GM21737 (cell line): ENCODE measurements at regions not wholly inside any gene's neighbourhood (a gene's known extent, or its start where the extent isn't known, plus 50 kb on each side); places are given as distances from the start of the nearest gene placed in this dataset.
"Not testable (repeated sequence)": the region's sequence is repeated elsewhere in the genome, so short reads cannot be mapped to it uniquely, and the experiment has no call there.

Source experiments
- ATAC-seq: cut with Tn5 transposase; IDR thresholded peaks from one replicate; pipeline ENCODE4 v1.9.1; 2021; ENCODE audit warnings: mild to moderate bottlenecking, moderate library complexity; ENCODE audit not compliant: unreplicated experiment

- ATAC-seq: no peak
These were observed 134.5 kb upstream of the AADACL2 start for GRCh38 chr3:151599103-151599672.

- ATAC-seq: no peak
These were observed 136.1 kb upstream of the IGSF10 start for GRCh38 chr3:151596940-151597339.

- no peak for ATAC-seq
These were observed 133.1 kb upstream of the IGSF10 start for GRCh38 chr3:151593928-151594327.

GRCh38 chr3:151592287-151592686, 131.4 kb upstream of the IGSF10 start:
- no peak for ATAC-seq

GRCh38 chr3:151591441-151591840, 130.6 kb upstream of the IGSF10 start:
- ATAC-seq: no peak

GRCh38 chr3:151589311-151589710, 128.4 kb upstream of the IGSF10 start:
- no peak for ATAC-seq

- ATAC-seq: not testable (repeated sequence)
These were observed 126.8 kb upstream of the IGSF10 start for GRCh38 chr3:151587659-151588058.

GRCh38 chr3:151584566-151584965, 123.7 kb upstream of the IGSF10 start:
- peak; percentile 65 for ATAC-seq

- no peak for ATAC-seq
These were observed 120.2 kb upstream of the IGSF10 start for GRCh38 chr3:151581035-151581434.

GRCh38 chr3:151580591-151580990, 119.7 kb upstream of the IGSF10 start:
- no peak for ATAC-seq

- ATAC-seq: no peak
These were observed 118.9 kb upstream of the IGSF10 start for GRCh38 chr3:151579571-151580270.

GRCh38 chr3:151578495-151578894, 117.6 kb upstream of the IGSF10 start:
- ATAC-seq: no peak

GRCh38 chr3:151576511-151577137, 115.8 kb upstream of the IGSF10 start:
- ATAC-seq: no peak

- ATAC-seq: no peak
These were observed 107.3 kb upstream of the IGSF10 start for GRCh38 chr3:151568184-151568583.

- no peak for ATAC-seq
These were observed 106.6 kb upstream of the IGSF10 start for GRCh38 chr3:151567477-151567876.

- no peak for ATAC-seq
These were observed 103.4 kb upstream of the IGSF10 start for GRCh38 chr3:151564261-151564660.

- no peak for ATAC-seq
These were observed 102.4 kb upstream of the IGSF10 start for GRCh38 chr3:151563305-151563704.

- ATAC-seq: no peak
These were observed 102.0 kb upstream of the IGSF10 start for GRCh38 chr3:151562891-151563290.

- no peak for ATAC-seq
These were observed 101.0 kb upstream of the IGSF10 start for GRCh38 chr3:151561878-151562277.

GRCh38 chr3:151560738-151561137, 99.9 kb upstream of the IGSF10 start:
- no peak for ATAC-seq

- no peak for ATAC-seq
These were observed 98.9 kb upstream of the IGSF10 start for GRCh38 chr3:151559736-151560135.

GRCh38 chr3:151558661-151559060, 97.8 kb upstream of the IGSF10 start:
- no peak for ATAC-seq
